ENCODE measurements at regions not wholly inside any gene's neighbourhood (a gene's known extent, or its start where the extent isn't known, plus 50 kb on each side); places are given as distances from the start of the nearest gene placed in this dataset.
A peak's percentile ranks its signal among the peaks of the same experiment; 100 is the strongest.

- DNase-seq = no peak
These were observed 281.2 kb downstream of the SNX13 start for GRCh38 chr7:17659126-17659525.

DNA sequence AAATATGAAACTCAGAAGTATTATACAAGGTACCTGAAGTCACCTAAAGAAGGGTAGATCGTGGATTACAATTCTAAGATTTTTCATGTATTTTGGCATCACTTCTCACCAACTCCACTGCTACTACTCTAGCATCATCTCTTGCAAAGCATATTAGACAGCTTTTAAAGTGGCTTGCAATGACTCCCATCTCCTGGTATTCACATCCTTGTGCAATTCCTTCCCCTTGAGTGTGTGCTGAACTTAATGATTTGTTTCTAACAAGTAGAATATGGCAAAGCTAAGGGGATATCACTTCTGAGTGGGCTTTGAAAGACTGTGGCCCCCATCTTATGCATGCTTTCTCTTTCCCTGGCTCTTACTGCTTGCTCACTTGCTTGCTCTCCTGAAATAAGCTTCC is 280.2 kb downstream of the SNX13 start:
- DNase-seq = no peak

DNA sequence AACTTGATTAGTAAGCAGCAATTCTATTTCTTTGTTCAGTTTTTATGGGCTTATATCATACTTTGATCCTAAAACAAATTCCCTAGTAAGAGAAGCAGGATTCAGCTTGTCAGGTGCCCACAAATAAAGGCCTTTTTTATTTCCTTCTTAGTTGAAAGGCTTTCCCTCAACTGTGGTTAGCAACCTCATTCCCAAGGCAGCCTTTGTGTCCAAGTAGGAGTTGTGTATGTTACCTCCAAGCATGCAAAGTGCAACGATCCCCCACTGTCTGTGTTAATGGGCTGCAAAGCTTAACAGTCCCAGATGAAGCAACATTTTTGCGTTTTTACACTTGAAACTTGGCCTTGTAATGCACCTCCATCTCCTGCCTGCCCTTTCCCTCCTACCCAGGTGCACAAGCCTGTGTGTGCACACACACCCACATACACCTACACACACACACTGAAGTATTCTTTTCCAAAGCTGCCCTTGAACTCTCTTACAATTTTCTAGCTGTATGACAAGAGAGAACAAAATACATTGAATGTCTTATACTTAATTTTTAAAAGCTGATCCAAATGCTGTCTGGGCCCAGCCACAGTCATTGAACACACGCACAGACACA is 278.2 kb downstream of the SNX13 start:
- no peak for DNase-seq

DNA sequence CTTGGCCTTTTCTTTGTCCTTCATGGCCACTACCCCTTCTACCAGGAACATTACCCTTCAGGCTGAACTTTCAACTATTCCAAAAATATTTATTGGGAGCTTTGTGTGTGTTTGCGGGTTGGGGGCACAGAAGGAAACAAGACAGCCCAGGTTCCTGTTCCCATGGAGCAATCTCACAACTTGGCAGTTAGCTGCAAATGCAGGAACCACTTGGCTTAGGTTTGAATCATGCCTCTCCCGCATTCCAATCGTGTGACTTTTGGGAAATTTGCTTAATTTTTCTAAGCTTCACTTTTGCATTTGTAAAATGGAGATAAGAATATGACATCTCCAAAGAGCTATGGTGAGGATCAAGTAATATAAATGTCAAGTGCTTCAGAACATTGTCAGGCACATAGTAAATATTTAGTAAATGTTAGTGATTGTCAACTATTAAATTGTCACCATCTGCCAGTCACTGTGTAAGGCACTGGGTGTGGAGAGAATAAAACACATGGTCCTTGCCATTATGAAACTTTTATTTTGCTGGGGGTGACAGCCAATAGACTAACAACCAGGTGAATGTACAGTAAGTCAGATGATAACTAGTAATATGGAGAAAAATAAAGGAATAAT is 277.1 kb downstream of the SNX13 start:
- no peak for DNase-seq

- DNase-seq = no peak
These were observed 275.3 kb downstream of the SNX13 start for GRCh38 chr7:17665029-17665428.

- DNase-seq = no peak
These were observed 272.2 kb downstream of the SNX13 start for GRCh38 chr7:17668122-17668521.

GRCh38 chr7:17669204-17669603 is 271.1 kb downstream of the SNX13 start:
- no peak for DNase-seq

- no peak for DNase-seq
These were observed 268.3 kb downstream of the SNX13 start for GRCh38 chr7:17671956-17672355.

DNA sequence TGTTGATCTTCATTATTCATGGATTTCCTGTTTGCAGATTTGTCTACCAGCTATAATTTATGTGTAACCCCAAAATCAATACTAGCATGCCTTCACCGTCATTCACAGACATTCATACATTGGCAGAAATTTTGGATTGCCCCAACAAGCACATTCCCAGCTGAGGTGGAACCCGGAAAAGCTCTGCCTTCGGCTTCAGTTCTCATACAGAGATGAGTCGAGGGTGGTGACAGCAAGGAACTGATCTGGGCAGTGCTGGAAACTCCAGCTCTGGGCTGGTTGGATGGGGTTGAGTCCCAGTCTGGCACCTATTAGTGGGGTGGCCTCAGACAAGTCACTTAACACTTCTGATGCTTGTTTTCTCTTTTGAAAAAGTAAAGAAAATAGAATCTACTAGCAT is 267.5 kb downstream of the SNX13 start:
- no peak for DNase-seq

GRCh38 chr7:17674166-17674942 is 265.9 kb downstream of the SNX13 start:
- no peak for DNase-seq

- DNase-seq = no peak
These were observed 265.2 kb downstream of the SNX13 start for GRCh38 chr7:17674943-17675608.

- no peak for DNase-seq
These were observed 262.9 kb downstream of the SNX13 start for GRCh38 chr7:17677408-17677807.

DNA sequence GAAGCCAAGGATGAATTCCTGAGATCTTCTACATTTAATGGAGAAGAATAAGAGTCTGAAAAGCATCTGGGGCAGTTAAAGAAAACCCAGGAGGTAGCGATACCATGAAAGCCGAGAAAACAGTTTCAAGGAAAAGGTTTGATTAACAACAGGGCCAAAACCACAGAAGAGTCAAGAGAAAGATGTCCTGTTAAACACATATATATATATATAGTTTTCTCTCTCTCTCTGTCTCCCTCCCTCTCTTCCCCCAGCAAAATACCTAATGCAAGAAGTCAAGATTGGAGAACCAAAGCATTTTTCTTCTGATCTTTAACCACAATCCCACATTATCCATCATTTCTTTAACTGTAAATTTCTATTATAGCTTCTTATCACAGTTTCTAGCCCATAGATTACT is 261.4 kb downstream of the SNX13 start:
- DNase-seq = no peak

DNA sequence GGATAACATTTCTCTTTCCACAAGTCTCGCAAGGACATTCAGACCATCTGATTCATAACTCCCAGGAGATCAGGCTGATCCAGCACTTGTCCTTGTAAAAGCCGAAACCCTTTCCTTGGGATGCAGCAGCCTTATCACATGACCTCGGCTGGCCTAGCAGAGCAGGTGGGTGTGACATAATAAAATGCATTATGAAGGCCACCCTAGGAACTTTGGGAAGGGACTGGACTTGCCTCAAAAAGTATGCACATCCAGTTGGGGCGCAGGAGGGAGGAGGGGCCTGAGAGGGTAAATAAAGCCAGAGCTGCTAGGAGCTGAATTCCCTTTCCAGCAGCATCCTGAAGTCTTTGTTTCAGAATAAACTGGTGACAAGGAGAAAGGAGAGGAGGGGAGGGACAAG is 260.8 kb downstream of the SNX13 start:
- no peak for DNase-seq

DNA sequence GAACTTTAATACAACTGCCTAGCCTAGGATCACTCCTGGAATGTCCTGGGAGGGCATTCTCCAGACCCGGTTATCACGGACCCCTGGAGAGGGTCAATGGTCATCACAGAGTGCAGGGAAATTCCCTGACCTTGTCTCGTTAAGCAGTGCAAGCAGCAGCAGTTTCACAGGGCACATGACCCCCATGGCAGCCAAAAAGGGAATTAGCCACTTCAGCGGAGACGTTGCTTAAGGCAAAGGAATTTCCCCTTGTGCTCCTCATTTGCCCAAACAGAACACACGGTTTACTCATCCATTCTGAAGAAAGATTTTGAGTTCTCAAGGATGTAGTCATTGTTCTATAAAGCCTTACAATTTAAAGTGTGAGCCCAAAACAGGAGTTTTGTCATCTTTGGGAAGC is 260.3 kb downstream of the SNX13 start:
- no peak for DNase-seq

GRCh38 chr7:17680943-17681351 is 259.3 kb downstream of the SNX13 start:
- DNase-seq = peak; percentile 65

DNA sequence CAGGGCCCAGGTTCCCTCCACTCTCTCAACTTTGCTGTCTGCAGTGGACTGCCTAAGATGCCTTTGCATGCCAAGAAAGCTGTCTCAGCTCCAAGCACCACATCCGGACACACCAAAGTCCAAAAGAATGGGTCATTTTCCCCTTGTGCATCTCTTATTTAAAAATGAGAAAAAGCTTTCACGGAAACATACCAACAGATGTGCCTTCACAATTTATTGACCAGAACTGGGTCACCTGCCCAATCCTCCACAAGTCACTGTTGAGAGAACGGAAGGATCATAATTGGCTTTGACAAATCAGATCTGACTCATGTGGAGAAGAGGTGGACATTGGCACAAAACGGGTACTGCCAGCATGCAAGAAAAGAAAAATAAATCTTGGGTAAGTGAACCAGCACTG is 258.3 kb downstream of the SNX13 start:
- DNase-seq = no peak

DNA sequence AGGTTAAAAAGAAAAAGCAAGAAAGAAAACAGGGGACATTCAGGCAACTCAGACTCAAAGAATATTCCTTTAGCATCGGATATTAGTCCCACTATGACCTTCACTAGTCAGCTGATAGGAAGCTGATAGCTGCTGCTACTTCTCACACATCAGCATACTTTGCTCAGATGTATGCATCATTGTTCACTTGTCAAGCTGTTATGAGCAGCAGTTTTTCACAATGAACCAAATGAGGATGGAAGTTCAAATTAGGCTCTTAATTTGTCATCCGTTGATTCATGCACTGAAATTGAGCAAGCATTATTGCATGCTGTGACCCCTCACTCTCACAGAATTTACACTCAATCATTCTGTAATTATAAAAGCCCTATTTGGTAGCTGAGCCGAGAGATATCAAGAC is 257.7 kb downstream of the SNX13 start:
- DNase-seq = no peak

DNA sequence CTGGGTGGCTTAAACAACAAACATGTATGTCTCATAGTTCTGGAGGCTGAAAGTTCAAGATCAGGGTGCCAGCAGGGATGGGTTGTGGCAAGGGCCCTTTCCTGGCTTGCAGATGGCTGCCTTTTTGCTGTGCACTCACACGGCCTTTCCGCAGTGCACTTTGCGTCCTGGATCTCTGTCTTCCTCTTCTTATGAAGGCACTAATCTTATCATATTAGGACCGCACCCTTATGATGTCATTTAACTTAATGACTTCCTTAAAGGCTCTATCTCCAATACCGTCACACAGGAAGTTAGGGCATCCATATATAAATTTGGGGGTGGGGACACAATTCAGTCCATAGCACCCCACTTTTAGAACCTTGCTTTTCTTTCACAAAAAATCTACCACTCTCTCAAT is 255.2 kb downstream of the SNX13 start:
- DNase-seq = no peak

DNA sequence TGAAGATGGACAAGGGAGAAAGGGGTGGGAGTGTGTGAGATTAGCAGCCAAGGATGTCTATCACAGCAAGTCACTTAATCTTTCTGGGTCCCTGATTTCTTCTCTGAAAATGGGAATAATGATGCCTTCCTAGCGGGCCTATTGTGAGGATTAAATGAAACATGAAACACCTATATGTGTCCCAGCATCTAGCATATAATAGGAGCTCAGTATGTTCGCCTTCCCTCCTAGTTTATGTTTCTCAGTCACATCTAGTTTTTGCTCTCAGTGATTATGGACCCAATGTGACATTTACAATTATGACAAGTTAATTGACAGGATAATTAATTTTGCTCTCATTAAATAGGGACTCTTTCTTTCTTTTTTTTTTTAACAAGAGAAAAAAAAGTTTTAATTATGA is 252.9 kb downstream of the SNX13 start:
- DNase-seq = no peak

DNA sequence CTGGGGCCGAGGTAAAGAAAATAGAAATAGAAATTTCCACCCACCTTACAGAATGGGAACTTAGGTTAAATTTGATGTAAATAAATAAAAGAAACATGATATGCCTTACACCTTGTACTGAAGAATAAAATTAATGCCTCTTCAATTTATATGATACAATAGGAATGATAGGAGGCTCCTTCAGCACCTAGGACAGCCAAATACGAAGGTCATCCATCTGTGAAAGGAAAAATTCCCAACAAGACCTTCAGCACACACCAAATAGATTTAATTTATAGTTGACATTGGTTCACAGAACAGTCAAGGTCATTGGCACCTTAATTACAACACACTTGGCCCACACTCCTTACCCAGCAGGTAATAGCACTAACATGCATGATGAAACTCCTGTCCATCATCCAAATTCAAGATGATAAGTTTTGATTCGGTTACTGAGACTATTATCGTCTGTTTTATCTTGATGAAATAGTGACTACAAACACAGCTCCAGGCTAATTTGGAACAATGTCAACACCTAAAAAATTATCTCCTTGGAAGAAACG is 250.9 kb downstream of the SNX13 start:
- no peak for DNase-seq

GRCh38 chr7:17690030-17690429 is 250.3 kb downstream of the SNX13 start:
- DNase-seq = no peak

DNA sequence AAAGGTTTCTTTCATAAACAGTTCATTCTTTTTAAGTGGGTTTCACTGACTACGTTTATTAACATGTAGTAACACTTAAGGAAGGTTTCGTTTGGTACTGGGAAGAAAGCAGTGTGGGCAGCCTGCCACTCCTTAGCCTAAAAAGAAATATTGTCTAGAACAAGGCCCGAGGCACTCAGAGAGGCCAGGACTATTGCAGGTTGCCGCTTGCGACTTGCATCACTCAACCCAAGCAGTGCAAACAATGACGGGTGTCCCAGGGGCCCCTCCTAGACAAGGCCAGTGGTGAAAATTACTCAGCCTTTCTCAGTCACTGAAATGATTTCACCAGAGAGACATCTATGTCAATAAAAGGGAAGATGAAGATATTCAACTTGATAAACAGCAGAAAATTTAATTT is 243.9 kb downstream of the SNX13 start:
- DNase-seq = peak; percentile 74
